HG02588 (cell line): ENCODE measurements at regions not wholly inside any gene's neighbourhood (a gene's known extent, or its start where the extent isn't known, plus 50 kb on each side); places are given as distances from the start of the nearest gene placed in this dataset.

Experiments used
- ATAC-seq: cut with Tn5 transposase; IDR thresholded peaks from one replicate; pipeline ENCODE4 v1.9.1; 2021; ENCODE audit warnings: mild to moderate bottlenecking, moderate library complexity; ENCODE audit not compliant: unreplicated experiment

- ATAC-seq, result no peak
Observed at GRCh38 chr4:130416228-130416627, 1320.3 kb downstream of the C4orf33 start.

- ATAC-seq, result no peak
Observed at GRCh38 chr4:130419211-130419975, 1323.4 kb downstream of the C4orf33 start.

- no peak for ATAC-seq
Observed at GRCh38 chr4:130422261-130422660, 1326.3 kb downstream of the C4orf33 start.

GRCh38 chr4:130424211-130424610, 1328.3 kb downstream of the C4orf33 start:
- no peak for ATAC-seq

GRCh38 chr4:130432289-130432688, 1336.3 kb downstream of the C4orf33 start:
- ATAC-seq, result no peak

GRCh38 chr4:130449741-130450140, 1353.8 kb downstream of the C4orf33 start:
- no peak for ATAC-seq

GRCh38 chr4:130468340-130468739, 1372.4 kb downstream of the C4orf33 start:
- ATAC-seq, result no peak

GRCh38 chr4:130478406-130478805, 1382.5 kb downstream of the C4orf33 start:
- ATAC-seq, result no peak

- ATAC-seq, result no peak
Observed at GRCh38 chr4:130479020-130479419, 1383.1 kb downstream of the C4orf33 start.

GRCh38 chr4:130479674-130480073, 1383.7 kb downstream of the C4orf33 start:
- no peak for ATAC-seq

- no peak for ATAC-seq
Observed at GRCh38 chr4:130484826-130485225, 1388.9 kb downstream of the C4orf33 start.

- ATAC-seq, result no peak
Observed at GRCh38 chr4:130485371-130485770, 1389.4 kb downstream of the C4orf33 start.

- no peak for ATAC-seq
Observed at GRCh38 chr4:130486186-130486585, 1390.2 kb downstream of the C4orf33 start.

- ATAC-seq, result no peak
Observed at GRCh38 chr4:130486841-130487240, 1390.9 kb downstream of the C4orf33 start.

- no peak for ATAC-seq
Observed at GRCh38 chr4:130510661-130511060, 1414.7 kb downstream of the C4orf33 start.

- ATAC-seq, result no peak
Observed at GRCh38 chr4:130511776-130512175, 1415.8 kb downstream of the C4orf33 start.

GRCh38 chr4:130524057-130524456, 1428.1 kb downstream of the C4orf33 start:
- ATAC-seq, result no peak

- no peak for ATAC-seq
Observed at GRCh38 chr4:130530505-130530904, 1434.6 kb downstream of the C4orf33 start.

GRCh38 chr4:130534651-130535050, 1438.7 kb downstream of the C4orf33 start:
- ATAC-seq, result no peak

GRCh38 chr4:130542953-130543352, 1447.0 kb downstream of the C4orf33 start:
- ATAC-seq, result no peak

GRCh38 chr4:130545171-130545570, 1449.2 kb downstream of the C4orf33 start:
- ATAC-seq, result no peak

- ATAC-seq, result no peak
Observed at GRCh38 chr4:130545596-130545995, 1449.6 kb downstream of the C4orf33 start.

GRCh38 chr4:130559268-130559667, 1463.3 kb downstream of the C4orf33 start:
- ATAC-seq, result no peak
